Thoracic aorta (tissue), 2 donors: ENCODE measurements at regions not wholly inside any gene's neighbourhood (a gene's known extent, or its start where the extent isn't known, plus 50 kb on each side); places are given as distances from the start of the nearest gene placed in this dataset.

Experiments
- ATAC-seq: fragments of 150-250 bp; one replicate; pipeline ENCODE4 v1.8.0; 2017; ENCODE audit warnings: low read depth; ENCODE audit not compliant: insufficient number of reproducible peaks, low FRiP score
- DNase-seq: peaks from one replicate; pipeline ENCODE4 v3.0.0-alpha.2; 2020; ENCODE audit warnings: low spot score
- H3K27ac ChIP-seq, 2 donors: fragments of 200-600 bp; sonication (generic); 1 replicate in 1 of 2; 2 replicates in 1 of 2; pipeline ENCODE4 v1.5.1; 2016; ENCODE audit warnings: mild to moderate bottlenecking in 2 of 2, moderate library complexity in 2 of 2
- H3K27me3 ChIP-seq: fragments of 200-600 bp; sonication (generic); replicated peaks from 2 replicates; pipeline ENCODE4 v1.6.0; 2016; ENCODE audit warnings: mild to moderate bottlenecking; ENCODE audit not compliant: insufficient read depth
- H3K36me3 ChIP-seq: fragments of 200-600 bp; sonication (generic); one replicate; pipeline ENCODE4 v1.5.1; 2016
- H3K4me1 ChIP-seq, 2 donors: fragments of 200-600 bp; sonication (generic); 1 replicate in 1 of 2; 2 replicates in 1 of 2; pipeline versions ENCODE4 v1.5.1 to v1.6.0; 2016; ENCODE audit warnings: low read depth in 2 of 2, mild to moderate bottlenecking in 1 of 2; ENCODE audit not compliant: control insufficient read depth in 1 of 2
- H3K4me3 ChIP-seq: fragments of 200-600 bp; sonication (generic); 2 replicates; pipeline ENCODE4 v1.5.1; 2016; ENCODE audit warnings: mild to moderate bottlenecking
- H3K9me3 ChIP-seq: fragments of 200-600 bp; sonication (generic); 2 replicates; pipeline ENCODE4 v1.5.1; 2016
- TF ChIP-seq, protein P1 (sequence below): fragments of 200-600 bp; sonication (generic); IDR thresholded peaks from one replicate; pipeline ENCODE4 v1.5.1; 2019; ENCODE audit warnings: antibody characterized with exemption

DNA sequence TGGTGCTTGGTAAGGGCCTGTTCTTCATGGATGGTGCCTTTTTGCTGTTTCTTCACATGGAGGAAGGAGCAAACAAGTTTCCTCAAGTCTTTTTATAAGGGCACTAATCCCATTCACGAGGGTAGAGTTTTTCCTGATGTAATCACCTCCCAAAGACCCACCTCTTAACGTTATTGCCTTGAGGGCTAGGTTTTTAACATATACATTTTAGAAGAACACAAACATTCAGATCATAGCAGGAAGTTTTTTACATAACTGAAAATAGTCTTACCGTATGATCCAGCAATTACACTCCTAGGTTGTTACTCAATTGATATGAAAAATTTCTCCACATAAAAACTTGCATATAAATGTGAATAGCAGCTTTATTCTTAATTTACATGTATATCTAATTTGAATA is 976.3 kb downstream of the DSC3 start:
- Histone ChIP-seq H3K27ac (no peak overlapping the region), H3K4me3 (no peak overlapping the region), H3K9me3 (no peaks in the 10 kb centered on the region), H3K36me3 (no peaks in the 10 kb centered on the region), H3K4me1 (no peaks in the 10 kb centered on the region), H3K27me3 (no peaks in the 10 kb centered on the region)
- ATAC-seq (no peak), DNase-seq (no peak)
- TF ChIP-seq, protein P1, sequence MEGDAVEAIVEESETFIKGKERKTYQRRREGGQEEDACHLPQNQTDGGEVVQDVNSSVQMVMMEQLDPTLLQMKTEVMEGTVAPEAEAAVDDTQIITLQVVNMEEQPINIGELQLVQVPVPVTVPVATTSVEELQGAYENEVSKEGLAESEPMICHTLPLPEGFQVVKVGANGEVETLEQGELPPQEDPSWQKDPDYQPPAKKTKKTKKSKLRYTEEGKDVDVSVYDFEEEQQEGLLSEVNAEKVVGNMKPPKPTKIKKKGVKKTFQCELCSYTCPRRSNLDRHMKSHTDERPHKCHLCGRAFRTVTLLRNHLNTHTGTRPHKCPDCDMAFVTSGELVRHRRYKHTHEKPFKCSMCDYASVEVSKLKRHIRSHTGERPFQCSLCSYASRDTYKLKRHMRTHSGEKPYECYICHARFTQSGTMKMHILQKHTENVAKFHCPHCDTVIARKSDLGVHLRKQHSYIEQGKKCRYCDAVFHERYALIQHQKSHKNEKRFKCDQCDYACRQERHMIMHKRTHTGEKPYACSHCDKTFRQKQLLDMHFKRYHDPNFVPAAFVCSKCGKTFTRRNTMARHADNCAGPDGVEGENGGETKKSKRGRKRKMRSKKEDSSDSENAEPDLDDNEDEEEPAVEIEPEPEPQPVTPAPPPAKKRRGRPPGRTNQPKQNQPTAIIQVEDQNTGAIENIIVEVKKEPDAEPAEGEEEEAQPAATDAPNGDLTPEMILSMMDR: no peak

DNA sequence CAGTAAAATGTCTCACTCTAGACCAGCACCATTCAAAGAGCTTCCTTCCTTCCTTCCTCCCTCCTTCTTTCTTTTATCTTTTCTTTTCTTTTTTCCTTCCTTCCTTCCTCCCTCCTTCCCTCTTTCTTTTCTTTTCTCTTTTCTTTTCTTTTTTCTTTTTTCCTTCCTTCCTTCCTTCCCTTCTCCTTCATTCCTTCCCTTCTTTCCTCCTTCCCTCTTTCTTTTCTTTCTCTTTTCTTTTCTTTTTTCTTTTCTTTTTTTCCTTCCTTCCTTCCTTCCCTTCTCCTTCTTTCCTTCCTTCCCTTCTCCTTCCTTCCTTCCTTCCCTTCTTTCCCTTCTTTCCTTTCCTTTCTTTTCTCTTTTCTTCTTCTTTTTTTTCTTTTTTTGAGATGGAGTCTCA is 985.1 kb downstream of the DSC3 start:
- no peak overlapping the region for H3K27ac ChIP-seq
- DNase-seq (no peak), ATAC-seq (no peak)
- no peaks in the 10 kb centered on the region for H3K4me1 ChIP-seq
- H3K27me3 ChIP-seq: no peaks in the 10 kb centered on the region
- TF ChIP-seq, protein P1: no peak
- no peak overlapping the region for H3K4me3 ChIP-seq
- no peaks in the 10 kb centered on the region for H3K9me3 ChIP-seq
- H3K36me3 ChIP-seq: no peaks in the 10 kb centered on the region

DNA sequence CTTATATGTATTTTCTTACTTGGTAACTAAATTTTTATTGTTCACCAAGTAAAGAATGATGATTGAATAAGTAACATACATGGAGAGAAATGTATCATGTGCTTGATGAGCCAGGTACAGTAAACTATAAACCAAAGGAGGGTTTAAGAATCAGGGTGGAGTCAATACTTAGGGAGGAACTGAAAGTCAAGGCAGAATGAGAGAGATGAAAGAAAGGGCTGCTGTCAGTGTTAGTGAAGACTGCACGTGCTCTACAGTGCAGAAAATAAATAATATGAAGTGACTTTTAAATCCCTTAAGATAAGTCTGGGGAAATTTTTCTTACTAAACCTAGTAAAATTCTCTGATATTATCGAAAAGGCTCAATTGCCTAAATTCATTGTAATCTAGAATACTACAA is 986.0 kb downstream of the DSC3 start:
- no peaks in the 10 kb centered on the region for H3K9me3 ChIP-seq
- H3K4me1 ChIP-seq: no peaks in the 10 kb centered on the region
- no peaks in the 10 kb centered on the region for H3K27me3 ChIP-seq
- DNase-seq: no peak
- TF ChIP-seq, protein P1: no peak
- no peak for ATAC-seq
- H3K27ac ChIP-seq: no peak overlapping the region
- H3K36me3 ChIP-seq: no peaks in the 10 kb centered on the region
- no peak overlapping the region for H3K4me3 ChIP-seq

DNA sequence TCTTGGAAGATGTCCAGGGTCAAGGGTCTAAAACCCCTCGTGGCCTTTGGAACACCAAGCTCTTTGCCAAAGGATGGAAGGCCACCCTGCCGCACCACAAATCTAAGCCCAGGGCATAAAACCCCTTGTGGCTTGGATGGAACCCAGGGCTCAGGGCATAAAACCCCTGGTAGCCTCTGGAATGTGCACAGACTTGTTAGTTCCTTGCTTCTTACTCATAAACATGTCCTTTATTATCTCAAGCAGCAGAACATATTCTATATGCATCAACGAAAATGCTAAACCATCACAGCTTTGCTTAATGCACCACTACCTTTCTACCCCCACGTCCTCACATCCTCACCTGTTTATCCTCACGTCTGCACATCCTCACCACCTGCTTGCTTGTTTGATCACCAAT is 998.0 kb downstream of the DSC3 start:
- H3K36me3 ChIP-seq: no peaks in the 10 kb centered on the region
- TF ChIP-seq, protein P1: no peak
- no peaks in the 10 kb centered on the region for H3K27me3 ChIP-seq
- no peak overlapping the region for H3K27ac ChIP-seq
- DNase-seq (no peak), ATAC-seq (no peak)
- no peaks in the 10 kb centered on the region for H3K4me1 ChIP-seq
- no peaks in the 10 kb centered on the region for H3K9me3 ChIP-seq
- no peak overlapping the region for H3K4me3 ChIP-seq

DNA sequence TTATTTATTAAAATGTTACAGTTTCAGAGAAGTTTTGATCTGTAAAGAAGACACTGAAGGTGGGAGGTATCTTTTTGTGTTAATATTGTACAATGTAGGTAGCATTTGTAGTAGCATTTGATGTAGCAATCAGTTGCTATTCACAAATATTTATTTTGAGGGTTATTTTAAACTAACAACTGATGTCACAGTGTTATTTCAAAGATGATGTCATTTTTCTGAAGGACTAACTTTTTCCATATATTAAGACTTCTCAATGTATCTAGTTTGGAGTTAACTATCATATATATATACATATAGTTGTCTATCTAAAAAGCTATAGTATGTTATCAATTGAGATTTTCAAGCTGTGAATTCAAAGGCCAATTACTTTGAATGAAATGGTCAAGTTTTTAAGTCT is 1003.3 kb downstream of the DSC3 start:
- Histone ChIP-seq H3K27ac (no peak overlapping the region), H3K36me3 (no peaks in the 10 kb centered on the region), H3K4me3 (no peak overlapping the region), H3K9me3 (no peaks in the 10 kb centered on the region), H3K4me1 (no peaks in the 10 kb centered on the region), H3K27me3 (no peaks in the 10 kb centered on the region)
- DNase-seq (no peak), ATAC-seq (no peak)
- TF ChIP-seq, protein P1: no peak
